GM19372 (cell line): ENCODE measurements at regions not wholly inside any gene's neighbourhood (a gene's known extent, or its start where the extent isn't known, plus 50 kb on each side); places are given as distances from the start of the nearest gene placed in this dataset.

Experiments used
- ATAC-seq: cut with Tn5 transposase; IDR thresholded peaks from one replicate; pipeline ENCODE4 v1.9.1; 2021; ENCODE audit warnings: mild to moderate bottlenecking, low read depth, moderate library complexity; ENCODE audit not compliant: unreplicated experiment

GRCh38 chr10:71134732-71135211 lies 77.6 kb upstream of the UNC5B start:
- ATAC-seq: no peak

GRCh38 chr10:71135236-71135635 lies 77.1 kb upstream of the UNC5B start:
- ATAC-seq: no peak

GRCh38 chr10:71136036-71136721 lies 76.2 kb upstream of the UNC5B start:
- ATAC-seq: no peak

- no peak for ATAC-seq
Measured at GRCh38 chr10:71137701-71138100, 74.7 kb upstream of the UNC5B start.

- no peak for ATAC-seq
Measured at GRCh38 chr10:71138166-71138830, 74.1 kb upstream of the UNC5B start.

- ATAC-seq: no peak
Measured at GRCh38 chr10:71141528-71141927, 70.8 kb upstream of the UNC5B start.

GRCh38 chr10:71143170-71143569 lies 69.2 kb upstream of the UNC5B start:
- no peak for ATAC-seq

- no peak for ATAC-seq
Measured at GRCh38 chr10:71143610-71144009, 68.8 kb upstream of the UNC5B start.

- no peak for ATAC-seq
Measured at GRCh38 chr10:71144824-71145223, 67.5 kb upstream of the UNC5B start.

- no peak for ATAC-seq
Measured at GRCh38 chr10:71145352-71145945, 66.9 kb upstream of the UNC5B start.

- ATAC-seq: no peak
Measured at GRCh38 chr10:71150796-71151195, 61.6 kb upstream of the UNC5B start.

- ATAC-seq: no peak
Measured at GRCh38 chr10:71152043-71152442, 60.3 kb upstream of the UNC5B start.

- ATAC-seq: no peak
Measured at GRCh38 chr10:71156436-71156835, 55.9 kb upstream of the UNC5B start.

GRCh38 chr10:71157435-71157834 lies 54.9 kb upstream of the UNC5B start:
- no peak for ATAC-seq

GRCh38 chr10:71158251-71158650 lies 54.1 kb upstream of the UNC5B start:
- ATAC-seq: no peak

- no peak for ATAC-seq
Measured at GRCh38 chr10:71158902-71159301, 53.5 kb upstream of the UNC5B start.

- ATAC-seq: no peak
Measured at GRCh38 chr10:71159892-71160291, 52.5 kb upstream of the UNC5B start.

- no peak for ATAC-seq
Measured at GRCh38 chr10:71161425-71161824, 50.9 kb upstream of the UNC5B start.
